ENCODE measurements at regions not wholly inside any gene's neighbourhood (a gene's known extent, or its start where the extent isn't known, plus 50 kb on each side); places are given as distances from the start of the nearest gene placed in this dataset.

DNA sequence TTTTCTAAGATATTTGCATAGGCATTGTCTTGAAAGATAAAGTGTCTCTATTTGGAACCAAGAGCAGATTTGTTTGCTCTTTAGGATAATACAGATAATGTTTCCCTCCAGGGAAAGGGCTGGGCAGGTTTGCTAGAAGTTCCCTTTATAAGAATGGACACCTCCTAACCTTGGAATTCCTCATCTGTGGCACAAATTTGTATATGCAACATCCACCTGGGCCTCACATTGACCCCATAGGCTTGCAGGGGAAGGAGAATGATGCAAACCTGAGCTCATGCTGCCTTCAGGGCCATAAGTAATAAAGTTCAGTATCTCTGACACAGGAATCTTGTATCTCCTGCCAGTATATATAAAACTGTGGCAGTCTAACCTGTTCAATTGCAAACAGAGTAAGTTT is 508.4 kb upstream of the MIR17HG start:
- Histone ChIP-seq H3K4me3 (replicated peaks in 1 of 2; ENCODE audit: low read depth in 1 of 2, low read length in 2 of 2) (no peak overlapping the region), H3K27me3 (ENCODE audit: insufficient read depth, low read length) (no peaks in the 10 kb centered on the region), H3K9me3 (ENCODE audit: control insufficient read depth in 1 of 2, insufficient read depth in 1 of 2, low read depth in 1 of 2, low read length in 2 of 2) (no peaks in the 10 kb centered on the region), H4K20me1 (ENCODE audit: insufficient read depth) (no peaks in the 10 kb centered on the region), H3K9me2 (ENCODE audit: insufficient read depth) (no peaks in the 10 kb centered on the region), H3K4me2 (ENCODE audit: low read length) (no peak overlapping the region), H3K36me3 (ENCODE audit: control insufficient read depth in 1 of 2, insufficient read depth in 2 of 2, low read length in 2 of 2) (no peaks in the 10 kb centered on the region), H3K79me2 (ENCODE audit: insufficient read depth, low read length) (no peaks in the 10 kb centered on the region), H2AFZ (ENCODE audit: low read depth, low read length, poor library complexity, severe bottlenecking) (no peak overlapping the region), H3K27ac (ENCODE audit: low read depth, low read length) (no peak overlapping the region), H3K4me1 (ENCODE audit: control insufficient read depth in 1 of 2, insufficient read depth in 2 of 2, low read length in 2 of 2) (no peaks in the 10 kb centered on the region), H3K9ac (ENCODE audit: low read length) (no peak overlapping the region)
- ChIA-PET POLR2A (no interaction called here), RAD21 (ENCODE audit: low non-redundant PET in 1 of 2, low total read pairs in 2 of 2, uncharacterized antibody in 2 of 2, unreplicated experiment in 2 of 2) (no interaction called here), CTCF (no interaction called here)
- DNase-seq (ENCODE audit: low read depth, low spot score) = no peak
- no peak for TF ChIP-seq RAD21 (IDR thresholded peaks at IDR 0.05; ENCODE audit: low read depth)
- TF ChIP-seq, protein P1, sequence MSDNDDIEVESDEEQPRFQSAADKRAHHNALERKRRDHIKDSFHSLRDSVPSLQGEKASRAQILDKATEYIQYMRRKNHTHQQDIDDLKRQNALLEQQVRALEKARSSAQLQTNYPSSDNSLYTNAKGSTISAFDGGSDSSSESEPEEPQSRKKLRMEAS (IDR thresholded peaks at IDR 0.05) = no peak
- no peak for TF ChIP-seq SP1 (IDR thresholded peaks at IDR 0.05; ENCODE audit: low read depth)
- no peak for TF ChIP-seq SRF (IDR thresholded peaks at IDR 0.05; ENCODE audit: low read depth)
- TF ChIP-seq, protein P2, sequence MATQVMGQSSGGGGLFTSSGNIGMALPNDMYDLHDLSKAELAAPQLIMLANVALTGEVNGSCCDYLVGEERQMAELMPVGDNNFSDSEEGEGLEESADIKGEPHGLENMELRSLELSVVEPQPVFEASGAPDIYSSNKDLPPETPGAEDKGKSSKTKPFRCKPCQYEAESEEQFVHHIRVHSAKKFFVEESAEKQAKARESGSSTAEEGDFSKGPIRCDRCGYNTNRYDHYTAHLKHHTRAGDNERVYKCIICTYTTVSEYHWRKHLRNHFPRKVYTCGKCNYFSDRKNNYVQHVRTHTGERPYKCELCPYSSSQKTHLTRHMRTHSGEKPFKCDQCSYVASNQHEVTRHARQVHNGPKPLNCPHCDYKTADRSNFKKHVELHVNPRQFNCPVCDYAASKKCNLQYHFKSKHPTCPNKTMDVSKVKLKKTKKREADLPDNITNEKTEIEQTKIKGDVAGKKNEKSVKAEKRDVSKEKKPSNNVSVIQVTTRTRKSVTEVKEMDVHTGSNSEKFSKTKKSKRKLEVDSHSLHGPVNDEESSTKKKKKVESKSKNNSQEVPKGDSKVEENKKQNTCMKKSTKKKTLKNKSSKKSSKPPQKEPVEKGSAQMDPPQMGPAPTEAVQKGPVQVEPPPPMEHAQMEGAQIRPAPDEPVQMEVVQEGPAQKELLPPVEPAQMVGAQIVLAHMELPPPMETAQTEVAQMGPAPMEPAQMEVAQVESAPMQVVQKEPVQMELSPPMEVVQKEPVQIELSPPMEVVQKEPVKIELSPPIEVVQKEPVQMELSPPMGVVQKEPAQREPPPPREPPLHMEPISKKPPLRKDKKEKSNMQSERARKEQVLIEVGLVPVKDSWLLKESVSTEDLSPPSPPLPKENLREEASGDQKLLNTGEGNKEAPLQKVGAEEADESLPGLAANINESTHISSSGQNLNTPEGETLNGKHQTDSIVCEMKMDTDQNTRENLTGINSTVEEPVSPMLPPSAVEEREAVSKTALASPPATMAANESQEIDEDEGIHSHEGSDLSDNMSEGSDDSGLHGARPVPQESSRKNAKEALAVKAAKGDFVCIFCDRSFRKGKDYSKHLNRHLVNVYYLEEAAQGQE (IDR thresholded peaks at IDR 0.05; ENCODE audit: low read depth) = no peak
- no peak for TF ChIP-seq YY1 (IDR thresholded peaks at IDR 0.05; ENCODE audit: extremely low read depth, insufficient replicate concordance, low read depth, low read length)
- no peak for TF ChIP-seq SIN3A (IDR thresholded peaks at IDR 0.05; ENCODE audit: low read depth)
- no peak for TF ChIP-seq EGR1 (IDR thresholded peaks at IDR 0.05; ENCODE audit: low read depth)
- no peak for TF ChIP-seq POLR2AphosphoS5 (IDR thresholded peaks at IDR 0.05; ENCODE audit: low read depth, low read length)
- TF ChIP-seq, protein P3, sequence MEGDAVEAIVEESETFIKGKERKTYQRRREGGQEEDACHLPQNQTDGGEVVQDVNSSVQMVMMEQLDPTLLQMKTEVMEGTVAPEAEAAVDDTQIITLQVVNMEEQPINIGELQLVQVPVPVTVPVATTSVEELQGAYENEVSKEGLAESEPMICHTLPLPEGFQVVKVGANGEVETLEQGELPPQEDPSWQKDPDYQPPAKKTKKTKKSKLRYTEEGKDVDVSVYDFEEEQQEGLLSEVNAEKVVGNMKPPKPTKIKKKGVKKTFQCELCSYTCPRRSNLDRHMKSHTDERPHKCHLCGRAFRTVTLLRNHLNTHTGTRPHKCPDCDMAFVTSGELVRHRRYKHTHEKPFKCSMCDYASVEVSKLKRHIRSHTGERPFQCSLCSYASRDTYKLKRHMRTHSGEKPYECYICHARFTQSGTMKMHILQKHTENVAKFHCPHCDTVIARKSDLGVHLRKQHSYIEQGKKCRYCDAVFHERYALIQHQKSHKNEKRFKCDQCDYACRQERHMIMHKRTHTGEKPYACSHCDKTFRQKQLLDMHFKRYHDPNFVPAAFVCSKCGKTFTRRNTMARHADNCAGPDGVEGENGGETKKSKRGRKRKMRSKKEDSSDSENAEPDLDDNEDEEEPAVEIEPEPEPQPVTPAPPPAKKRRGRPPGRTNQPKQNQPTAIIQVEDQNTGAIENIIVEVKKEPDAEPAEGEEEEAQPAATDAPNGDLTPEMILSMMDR (IDR thresholded peaks at IDR 0.05 in 2 of 3, conservative IDR thresholded peaks at IDR 0.05 in 1 of 3; ENCODE audit: borderline replicate concordance in 1 of 3, insufficient read depth in 1 of 3, low read depth in 2 of 3, low read length in 2 of 3) = no peak
- TF ChIP-seq EZH2 (IDR thresholded peaks at IDR 0.05) = no peak
- no peak for TF ChIP-seq JUND (IDR thresholded peaks at IDR 0.05)
- TF ChIP-seq ZNF274 (IDR thresholded peaks at IDR 0.05; ENCODE audit: low read depth, low read length) = no peak
- no peak for TF ChIP-seq ZFX (IDR thresholded peaks at IDR 0.05)
- intact Hi-C loops (cut with micrococcal nuclease) = no loop called here
- no peak for ATAC-seq
- BruUV-seq (replicated peaks) = no TSS peak

Data from HCT116 (cell line).